Suppressor macrophage (primary cell): ENCODE measurements at regions not wholly inside any gene's neighbourhood (a gene's known extent, or its start where the extent isn't known, plus 50 kb on each side); places are given as distances from the start of the nearest gene placed in this dataset.

Experiments
- DNase-seq, 4 experiments: peaks; one replicate each; pipeline ENCODE4 v3.0.0-alpha.2; 2020 to 2022

DNA sequence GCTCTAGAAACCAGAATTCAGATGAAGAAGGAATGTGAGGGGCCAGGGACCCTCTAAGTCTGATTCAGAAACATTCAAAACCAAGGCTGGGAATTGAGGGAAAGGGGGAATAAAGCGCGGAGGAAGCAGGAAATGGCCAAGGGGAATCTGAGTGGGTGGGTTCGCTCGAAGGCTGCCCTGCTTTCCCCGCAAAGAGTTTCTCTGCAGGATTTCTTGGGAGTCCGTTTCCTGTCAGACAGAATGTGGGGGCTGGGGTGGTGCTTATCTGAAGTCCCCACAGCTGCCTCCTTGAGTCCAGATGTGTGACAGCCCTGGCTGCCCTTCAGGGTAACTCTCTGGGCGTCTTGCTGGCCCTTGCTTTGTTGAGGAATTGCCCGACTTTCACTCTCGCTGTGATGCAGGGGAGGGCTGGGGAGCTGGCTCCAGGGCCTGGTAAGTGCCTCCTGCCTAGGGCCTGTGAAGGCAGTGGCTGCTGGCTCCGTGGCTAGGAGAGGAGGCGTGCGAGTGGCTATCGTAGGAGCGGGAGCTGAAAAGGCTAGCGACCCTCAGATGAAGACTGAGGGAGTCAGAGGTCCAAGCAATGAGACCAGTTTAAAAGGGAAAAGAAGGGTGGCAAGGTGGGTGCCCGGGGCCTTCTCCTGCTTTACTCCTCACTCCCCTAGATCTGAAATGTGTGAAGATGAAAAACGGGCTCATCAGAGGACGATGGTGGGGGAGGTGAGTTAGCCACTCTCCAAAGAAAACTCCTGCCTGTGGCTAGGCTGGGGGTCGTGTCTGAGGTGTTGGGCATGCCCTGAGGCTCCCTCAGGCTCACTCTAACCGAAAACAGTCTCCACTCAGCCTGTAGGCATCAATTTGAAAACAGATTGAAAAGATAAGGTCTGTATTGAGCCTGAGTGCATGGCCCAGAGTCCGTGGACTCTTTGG is 143.9 kb upstream of the UMPS start:
- no peak for DNase-seq

GRCh38 chr3:124587053-124587408 is 143.2 kb upstream of the UMPS start:
- DNase-seq, result no peak

GRCh38 chr3:124588036-124588435 is 142.2 kb upstream of the UMPS start:
- no peak for DNase-seq

- DNase-seq, result no peak
Measured at GRCh38 chr3:124588794-124589193, 141.5 kb upstream of the UMPS start.

- DNase-seq, result no peak
Measured at GRCh38 chr3:124591699-124592098, 138.6 kb upstream of the UMPS start.

DNA sequence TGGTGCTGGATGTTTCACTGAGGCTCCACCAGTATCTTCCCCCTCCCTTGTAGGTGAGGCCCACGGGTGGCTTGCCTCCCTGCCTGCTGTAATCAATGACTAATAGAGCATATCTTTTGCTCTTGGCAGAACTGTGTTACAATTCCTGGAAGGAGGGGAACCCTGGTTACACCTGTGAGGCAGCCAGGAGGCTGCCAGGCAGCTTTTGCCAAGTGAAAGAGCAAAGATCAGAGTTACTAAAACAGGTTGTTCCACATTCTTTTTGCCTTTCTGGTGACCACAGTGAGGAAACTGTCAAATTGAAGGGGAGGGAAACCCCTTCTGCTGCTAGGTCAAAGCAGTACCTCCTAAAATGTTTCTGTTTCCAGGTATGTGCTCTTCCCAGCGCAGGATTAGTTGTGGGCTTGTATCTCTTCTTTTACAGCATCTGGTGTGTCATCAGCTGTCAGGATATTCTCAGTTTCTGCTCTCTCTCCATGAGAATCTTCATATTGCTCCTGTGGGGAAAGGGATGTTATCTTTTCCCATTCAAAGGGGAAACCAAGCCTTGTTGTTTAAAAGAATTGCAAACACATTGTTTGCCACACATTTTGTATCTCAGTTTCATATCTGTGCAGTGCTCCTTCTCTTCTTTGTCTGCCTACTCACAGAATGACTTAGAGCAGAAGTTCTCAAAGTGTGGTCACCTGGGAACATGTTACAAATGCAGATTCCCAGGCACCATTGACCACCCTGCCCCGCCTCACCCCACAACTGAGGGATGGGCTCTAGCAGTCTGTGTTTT is 137.4 kb upstream of the UMPS start:
- no peak for DNase-seq

- no peak for DNase-seq
Measured at GRCh38 chr3:124593442-124593829, 136.8 kb upstream of the UMPS start.

- no peak for DNase-seq
Measured at GRCh38 chr3:124594581-124594980, 135.7 kb upstream of the UMPS start.

- no peak for DNase-seq
Measured at GRCh38 chr3:124597273-124597672, 133.0 kb upstream of the UMPS start.

DNA sequence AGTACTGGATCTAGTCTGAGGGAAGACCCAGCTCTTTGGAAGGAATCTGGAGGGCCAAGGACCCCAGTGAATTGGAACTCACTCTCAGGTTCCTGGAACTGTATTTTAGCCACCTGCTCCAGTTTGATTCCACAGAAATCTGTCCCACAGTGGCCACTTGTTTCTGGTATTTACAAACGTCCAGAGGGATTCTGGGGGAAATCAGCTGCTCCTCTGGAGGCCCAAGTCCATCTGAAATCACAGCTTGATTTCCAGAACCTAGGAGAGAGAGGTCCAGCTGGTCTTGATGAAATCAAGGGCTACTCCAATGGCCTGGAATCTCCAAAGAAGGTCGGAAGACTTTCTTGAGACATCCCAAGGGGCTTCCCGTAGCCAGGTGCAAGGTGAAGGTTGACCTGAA is 132.3 kb upstream of the UMPS start:
- no peak for DNase-seq

- no peak for DNase-seq
Measured at GRCh38 chr3:124599147-124599765, 131.0 kb upstream of the UMPS start.

DNA sequence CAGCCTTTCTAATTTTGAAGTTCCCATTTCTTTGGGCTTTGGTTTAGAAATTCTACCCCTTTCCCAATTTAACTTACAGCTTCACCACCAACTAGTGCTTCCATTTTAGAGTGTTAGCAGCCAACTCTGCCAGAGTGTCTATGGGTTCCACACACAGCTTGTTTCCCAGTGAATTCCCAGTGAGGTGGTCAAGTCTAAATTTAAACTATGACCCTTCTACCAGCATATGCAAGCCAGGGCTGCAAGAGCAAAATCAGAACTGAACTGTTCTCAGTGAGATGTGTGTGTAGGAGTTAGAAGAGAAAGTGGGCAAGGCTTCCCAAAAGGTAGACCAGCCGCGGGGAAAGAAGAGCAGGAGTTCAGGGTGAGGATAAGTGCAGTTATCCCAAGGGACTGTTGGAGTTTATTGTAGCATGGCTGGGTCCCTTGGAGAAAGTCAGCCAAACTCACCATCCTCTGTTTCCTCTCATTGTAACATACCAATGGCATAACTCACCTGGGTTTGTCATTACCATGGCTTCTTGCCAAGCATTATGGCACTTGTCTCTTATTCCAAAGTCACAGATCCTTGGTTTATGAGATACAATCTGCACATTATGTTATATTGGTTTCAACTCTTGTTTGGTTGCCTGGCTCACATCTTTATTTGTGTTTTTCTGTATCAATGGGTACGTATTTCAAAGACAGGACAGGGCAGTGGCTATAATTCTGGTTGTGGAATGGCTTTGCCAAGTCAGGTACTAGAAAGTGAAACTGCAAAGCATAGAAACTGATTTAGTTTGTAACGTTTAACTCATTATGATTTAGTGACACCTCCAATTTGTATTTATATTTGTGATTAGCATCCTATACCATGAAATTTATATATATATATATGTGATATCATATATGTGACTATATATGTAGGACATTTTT is 130.2 kb upstream of the UMPS start:
- no peak for DNase-seq

DNA sequence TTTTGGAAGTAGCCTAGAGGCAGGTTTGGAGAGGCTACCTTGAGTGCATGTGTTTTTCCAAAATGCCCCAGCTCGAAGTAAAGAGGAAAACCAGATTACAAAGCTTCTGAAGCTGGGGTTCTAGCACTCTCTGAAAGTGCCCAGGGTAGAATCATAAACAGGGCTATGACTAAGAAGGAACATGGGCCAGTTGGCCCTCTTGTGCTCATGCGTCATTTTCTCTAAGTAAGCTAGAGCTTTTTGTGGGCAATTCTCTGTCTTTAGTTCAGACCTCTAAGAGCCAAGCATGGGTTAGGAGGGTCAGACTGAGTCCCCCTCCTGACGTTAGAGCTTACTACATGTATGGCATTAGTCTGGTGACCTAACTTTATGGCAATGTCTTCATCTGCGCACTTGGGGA is 129.5 kb upstream of the UMPS start:
- DNase-seq, result no peak

DNA sequence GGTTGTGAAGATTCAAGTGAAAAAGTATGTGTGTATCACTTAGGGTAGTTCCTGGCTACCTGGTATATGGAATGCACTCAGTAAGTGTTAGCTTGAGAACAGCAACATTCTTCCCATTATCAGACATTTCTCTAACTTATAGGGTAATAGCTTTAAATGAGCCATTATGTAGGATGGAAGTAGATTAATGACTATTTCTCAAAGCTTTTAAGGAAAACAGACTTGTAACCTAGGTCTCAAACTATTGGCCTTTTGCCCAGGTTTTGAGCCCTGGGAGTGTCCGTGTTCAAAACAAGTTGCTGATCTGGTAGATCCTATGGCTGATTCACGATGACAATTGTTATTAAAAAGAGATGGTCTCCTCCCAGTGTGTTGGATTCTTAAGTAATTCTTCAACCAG is 129.1 kb upstream of the UMPS start:
- DNase-seq, result no peak

GRCh38 chr3:124602980-124603627 is 127.1 kb upstream of the UMPS start:
- no peak for DNase-seq

- no peak for DNase-seq
Measured at GRCh38 chr3:124605781-124606579, 124.3 kb upstream of the UMPS start.

DNA sequence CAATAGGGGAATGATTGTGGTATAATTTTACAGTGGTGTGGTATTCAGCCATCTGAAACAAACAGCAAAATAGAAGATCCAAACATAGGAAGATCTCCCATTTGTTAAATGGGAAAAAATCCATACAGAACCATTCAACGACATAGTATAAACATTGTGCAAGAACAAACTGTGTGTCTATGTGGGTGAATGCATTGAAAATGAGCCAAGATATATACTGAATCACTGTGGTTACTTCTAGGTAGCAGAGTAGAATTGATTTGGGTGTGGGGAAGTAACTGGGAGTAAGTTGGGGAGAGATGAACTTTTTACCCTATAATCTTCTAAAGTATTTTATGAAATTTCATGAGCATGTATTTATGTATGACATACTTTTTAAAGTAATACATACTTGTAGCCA is 123.1 kb upstream of the UMPS start:
- DNase-seq, result no peak

- no peak for DNase-seq
Measured at GRCh38 chr3:124609402-124609801, 120.8 kb upstream of the UMPS start.

DNA sequence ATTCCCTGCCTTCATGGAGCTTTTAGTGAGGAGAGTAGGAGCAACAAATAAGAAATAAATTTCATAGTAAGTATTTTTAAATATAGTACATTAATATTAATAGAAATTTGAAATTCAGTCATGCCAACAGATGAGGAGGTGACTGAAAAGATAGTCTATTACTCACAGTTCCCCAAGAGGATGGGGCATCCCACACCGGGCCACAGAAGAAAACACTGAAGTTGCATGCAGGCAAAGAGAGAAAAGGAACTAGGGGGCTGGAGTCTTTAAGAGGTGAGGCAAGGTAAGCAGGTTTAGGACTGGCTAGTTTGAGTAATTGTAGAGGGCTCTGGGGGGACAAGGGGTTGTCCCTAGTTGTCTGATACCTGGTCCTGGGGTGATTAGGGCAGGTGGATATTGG is 120.1 kb upstream of the UMPS start:
- DNase-seq, result no peak

DNA sequence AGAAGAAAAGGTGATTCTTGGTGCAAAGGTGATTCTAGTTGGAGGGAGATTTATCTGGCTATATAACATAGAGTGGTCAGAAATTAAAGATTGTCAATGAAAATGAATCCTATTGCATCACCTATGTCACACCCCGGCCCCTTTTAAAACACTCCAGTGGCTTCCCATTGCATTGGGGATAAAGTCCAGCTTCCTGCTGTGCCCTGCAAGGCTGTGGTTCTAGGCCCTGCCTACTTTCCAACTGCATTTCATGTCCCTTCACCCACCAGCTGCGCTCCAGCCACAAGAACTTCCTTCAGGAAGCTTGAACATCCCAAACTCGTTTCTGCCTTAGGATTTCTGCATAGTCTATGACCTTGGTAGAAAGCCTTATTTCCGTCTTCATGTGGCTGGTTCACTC is 118.7 kb upstream of the UMPS start:
- no peak for DNase-seq

DNA sequence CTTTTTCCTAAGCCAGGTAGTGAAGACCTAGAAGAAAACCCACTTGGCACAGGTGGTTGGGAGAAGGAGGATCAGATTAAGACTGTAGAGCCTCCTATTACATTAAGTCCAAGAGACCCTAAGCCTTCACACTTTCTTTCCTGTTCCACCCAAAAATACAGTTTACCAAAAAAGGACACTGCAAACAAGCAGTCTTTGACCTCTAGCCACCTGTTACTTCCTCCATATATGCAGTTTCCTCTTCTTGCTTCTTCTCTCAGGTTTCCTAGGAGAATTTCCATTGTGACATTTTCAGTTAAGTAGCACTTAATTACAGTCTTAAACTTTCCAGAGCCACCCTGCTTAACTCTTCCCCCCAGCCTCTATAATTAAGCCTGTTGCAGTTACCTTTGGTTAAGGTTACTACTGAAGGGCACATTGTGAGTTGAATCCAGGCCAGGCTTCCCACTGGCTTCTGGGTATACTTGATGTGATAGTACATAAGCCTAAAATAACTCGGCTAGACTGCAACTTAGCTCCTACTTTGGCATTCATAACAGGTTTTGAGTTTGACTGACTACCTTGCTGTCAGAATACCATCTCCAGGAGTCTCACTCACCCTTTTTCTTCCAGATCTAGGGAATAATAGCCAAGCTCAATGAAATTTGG is 114.2 kb upstream of the UMPS start:
- DNase-seq, result no peak
